Activated CD4-positive, alpha-beta T cell treated with anti-CD3 and anti-CD28 coated beads for 1 hour (primary cell): ENCODE measurements at regions not wholly inside any gene's neighbourhood (a gene's known extent, or its start where the extent isn't known, plus 50 kb on each side); places are given as distances from the start of the nearest gene placed in this dataset.
A peak's percentile ranks its signal among the peaks of the same experiment; 100 is the strongest.

Experiments used
- DNase-seq: peaks from one replicate; pipeline ENCODE4 v3.0.0-alpha.2; 2020

DNA sequence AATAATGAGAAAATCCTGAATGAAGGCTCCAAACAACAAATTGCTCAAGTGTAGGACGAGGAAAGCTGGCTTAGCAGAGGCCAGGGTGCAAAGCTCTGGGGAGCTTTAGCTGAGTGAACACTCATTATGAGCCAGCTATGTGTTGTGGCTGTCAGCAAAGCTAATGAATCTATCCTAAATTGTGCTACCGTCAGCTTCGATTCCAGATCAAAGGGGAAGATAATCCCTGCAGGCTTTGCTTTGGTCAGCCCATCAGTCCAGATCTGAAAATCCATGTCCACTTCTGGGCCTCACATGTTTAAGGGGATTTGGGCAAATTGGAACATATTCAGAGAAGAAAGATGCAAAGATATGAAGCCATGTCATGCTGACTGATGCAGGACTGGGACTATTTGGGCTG, 180.9 kb upstream of the ZBED5 start:
- no peak for DNase-seq

DNA sequence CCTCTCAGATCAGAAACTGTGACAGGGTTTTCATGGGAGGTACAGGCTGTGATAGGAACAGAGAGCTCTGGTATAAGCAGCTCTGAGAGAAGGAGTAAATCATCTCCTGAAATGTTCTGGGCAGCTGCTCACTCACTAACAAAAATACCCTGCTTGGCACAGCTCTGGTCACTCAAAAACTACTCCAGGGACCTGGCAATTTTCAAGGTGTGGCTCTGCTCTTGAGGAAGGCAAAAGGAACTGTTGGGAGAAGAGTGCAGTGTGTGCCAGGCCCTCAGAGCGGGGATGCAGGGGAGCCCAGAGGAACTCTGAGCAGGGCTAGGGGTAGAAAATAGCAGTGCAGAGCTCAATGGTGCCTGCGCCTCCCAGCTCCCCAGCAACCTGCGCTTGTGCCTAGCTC, 180.5 kb upstream of the ZBED5 start:
- no peak for DNase-seq

DNA sequence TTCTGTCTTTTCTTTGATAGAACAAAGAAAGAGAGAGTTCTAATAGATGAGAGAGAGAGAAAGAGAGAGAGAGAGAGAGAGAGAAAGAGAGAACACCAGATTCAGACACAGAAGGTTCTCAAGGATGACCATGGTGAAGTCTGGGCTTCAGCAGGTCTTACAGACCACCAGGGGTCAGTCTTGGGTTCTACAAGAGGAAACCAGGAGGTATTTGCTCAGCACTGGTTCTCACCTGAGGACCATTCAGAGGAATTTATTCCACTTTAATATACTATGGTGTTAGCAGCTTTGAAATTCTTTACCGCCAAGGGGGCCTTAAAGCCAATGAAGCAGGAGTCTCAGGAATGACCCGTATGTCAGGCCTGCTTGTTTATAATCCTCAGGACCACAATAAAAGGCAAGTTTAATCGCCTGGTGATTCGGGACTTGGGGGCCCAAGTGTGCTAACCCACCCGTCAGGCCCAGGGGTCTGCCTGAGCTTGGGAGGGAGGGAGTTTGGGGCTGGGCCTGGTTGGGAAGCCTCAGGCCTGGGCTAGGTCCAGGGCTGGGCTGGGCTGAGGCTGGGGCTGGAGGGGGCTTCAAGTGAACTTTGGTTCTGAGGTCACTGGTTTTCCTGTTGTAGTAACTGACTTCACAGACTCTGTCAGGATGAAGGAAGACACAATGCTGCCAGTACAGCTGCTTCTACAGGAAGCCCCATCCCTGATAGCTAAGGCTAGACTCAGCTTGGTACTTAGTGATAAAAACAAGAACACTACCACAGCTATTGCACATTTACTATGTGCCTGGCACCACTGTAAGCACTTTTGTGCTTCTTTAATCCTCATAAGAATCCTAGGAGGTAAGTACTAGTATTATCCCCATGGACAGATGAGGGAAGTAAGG, 179.2 kb upstream of the ZBED5 start:
- DNase-seq: no peak

DNA sequence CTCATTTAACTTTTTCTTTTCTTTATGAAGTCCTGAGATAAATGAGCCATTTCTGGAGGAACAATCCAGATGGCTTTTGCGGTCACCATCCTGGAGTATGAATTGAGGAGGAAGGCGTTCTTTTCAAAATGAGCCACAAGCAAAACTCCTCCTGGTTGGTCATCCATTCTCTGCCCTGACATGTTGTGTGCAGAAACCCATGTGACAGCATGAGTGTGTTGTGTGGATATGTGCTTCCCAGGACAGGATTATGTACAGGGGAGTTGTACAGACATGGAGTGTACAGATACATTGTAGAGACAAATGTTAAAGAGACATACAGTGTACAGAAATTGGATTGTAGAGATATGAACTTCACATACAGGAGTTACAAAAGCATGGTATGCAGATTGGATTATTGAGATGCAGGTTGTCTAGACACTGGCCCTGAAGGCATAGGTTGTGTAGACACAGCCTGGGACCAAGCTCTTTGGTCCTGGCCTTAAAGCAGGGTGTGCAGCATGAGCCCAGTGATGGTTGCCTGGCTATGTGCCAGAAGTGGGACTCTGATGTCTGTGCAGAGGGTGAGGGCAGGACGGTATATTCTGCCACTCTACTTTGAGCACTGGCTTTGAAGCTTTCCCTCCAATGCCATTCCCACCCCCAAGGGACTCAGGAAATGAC, 178.5 kb upstream of the ZBED5 start:
- DNase-seq: no peak

DNA sequence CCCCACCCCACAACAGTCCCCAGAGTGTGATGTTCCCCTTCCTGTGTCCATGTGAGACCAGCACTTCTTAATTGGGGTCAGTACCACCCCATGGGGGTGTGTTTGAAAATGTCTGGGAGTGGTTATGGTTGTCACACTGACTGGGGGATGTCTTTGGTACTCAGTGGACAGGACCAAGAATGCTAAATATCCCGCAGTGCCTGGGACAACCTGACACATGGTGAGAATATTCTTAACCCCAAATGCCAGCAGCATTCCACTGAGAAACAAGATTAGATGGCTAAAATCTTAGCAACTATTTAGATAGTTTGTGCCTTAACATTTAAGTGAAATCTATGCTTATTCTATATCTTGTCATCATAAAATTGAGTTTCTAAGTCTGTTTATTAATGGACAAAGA, 177.5 kb upstream of the ZBED5 start:
- no peak for DNase-seq

DNA sequence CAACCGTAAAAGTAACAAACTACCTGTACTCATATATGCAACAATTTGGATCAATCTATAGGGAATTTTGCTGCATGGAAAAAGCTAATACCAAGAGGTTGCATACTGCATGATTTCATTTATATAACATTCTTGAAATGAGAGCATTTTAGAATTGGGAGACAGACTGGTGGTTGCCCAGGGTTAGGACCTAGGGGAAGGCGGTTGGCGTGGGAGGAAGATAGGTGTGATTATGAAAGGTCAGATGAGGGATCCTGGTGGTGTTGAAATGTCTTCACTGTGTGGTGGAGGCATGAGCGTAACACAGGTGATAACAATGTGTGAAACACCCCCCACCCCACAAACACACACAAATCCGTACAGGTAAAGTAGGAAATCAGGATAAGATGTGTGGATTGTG, 176.6 kb upstream of the ZBED5 start:
- no peak for DNase-seq

DNA sequence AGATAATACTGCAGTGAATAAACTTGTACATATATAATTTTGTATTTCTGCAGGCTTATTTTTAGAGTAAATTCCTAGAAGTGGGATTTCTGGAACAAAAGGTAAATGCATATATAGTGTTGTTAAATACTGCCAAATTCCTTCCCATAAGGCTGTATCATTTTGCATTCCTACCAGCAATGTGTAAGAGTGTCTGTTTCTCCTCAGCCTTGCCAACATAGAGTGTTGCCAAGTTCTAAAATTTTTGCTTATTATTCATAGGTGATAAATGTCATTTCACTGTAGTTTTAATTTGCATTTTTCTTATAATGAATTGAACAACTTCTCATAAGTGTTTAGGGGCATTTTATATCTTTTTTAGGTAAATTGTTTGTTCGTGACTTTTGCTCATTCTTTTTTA, 174.2 kb upstream of the ZBED5 start:
- no peak for DNase-seq

DNA sequence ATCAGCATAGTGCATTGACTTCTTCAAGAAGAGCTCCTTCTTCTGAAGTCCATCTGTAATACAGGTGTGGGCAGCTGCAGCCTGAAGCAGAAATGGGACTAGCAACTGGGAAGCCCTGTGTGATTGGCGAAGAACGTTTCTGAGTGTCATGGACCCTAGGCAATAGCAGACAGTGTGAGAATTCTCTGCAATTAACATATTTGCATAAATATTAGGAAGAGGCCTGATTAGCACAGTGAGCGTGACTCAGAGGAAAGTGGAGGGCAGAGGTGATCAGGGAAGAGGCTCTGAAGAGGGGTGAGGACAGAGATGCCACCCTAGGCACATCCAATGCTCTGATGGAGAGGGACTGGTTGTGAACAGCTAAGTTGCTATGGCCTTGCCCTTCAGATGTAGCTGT, 171.2 kb upstream of the ZBED5 start:
- no peak for DNase-seq

DNA sequence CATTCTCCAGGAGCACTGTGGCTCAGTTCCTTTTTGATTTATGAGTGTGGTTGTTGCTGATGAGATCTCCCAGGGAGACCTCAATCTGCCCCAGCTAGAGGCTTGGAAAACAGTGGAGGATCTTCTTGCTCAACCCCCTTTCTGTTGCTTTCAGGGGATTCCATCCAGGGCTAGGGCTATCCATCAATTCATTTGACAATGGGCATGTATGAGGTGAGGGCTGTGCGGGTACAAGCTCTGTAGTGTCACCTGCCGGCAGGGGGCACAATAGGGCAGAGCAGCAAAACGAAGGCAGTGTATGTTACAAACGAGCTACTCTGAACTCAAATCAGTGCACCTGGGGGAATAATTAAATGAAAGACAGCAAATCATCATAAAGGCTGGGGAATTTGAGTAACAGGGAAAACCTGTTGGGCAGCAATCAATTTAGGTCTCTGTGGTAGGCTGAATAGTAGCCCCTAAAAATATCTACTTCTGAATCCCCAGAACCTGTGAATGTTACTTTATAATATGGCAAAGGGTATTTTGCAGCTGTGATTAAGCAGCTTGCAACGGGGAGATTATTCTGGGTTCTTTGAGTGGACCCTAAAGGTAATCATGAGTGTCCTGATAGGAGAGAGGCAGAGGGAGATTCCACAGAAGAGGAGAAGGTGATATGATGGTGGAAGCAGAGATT, 170.3 kb upstream of the ZBED5 start:
- DNase-seq: peak; percentile 65

DNA sequence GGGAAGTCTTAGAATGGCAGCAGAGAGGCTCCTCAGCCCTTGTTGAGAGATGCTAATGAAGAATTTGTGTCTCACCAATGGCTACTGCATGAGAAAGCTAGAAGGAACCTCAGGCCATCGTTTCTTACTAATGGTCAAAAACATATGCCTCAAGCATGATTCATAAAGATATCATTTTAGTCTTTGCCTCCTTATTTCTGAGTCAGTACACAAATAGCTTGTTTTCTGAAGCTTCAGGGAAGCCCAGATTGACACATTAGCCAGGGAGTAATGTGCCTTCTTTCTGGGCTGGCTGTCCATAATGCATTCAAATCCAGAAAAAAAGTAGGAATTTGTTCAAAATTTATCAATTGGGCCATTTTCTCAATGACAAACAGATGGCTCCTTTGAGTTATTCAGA, 169.4 kb upstream of the ZBED5 start:
- DNase-seq: no peak

DNA sequence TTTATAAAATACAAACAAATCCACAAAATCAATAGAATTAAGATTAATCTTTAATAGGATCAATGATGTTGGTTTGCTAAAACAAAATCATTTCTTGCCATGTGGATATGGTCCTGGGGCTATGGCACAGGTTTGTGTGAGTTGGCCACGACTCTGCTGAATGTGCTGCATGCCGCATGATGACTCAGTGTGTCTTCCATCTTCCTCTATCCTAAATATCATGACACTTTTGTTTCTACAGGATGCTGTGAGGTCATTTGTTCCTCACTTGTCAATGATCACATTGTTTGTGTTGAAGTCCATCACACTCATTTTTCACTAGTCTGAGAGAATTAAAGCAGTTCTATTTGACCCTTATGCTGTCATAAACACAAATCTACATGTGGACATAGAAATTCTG, 167.2 kb upstream of the ZBED5 start:
- no peak for DNase-seq

DNA sequence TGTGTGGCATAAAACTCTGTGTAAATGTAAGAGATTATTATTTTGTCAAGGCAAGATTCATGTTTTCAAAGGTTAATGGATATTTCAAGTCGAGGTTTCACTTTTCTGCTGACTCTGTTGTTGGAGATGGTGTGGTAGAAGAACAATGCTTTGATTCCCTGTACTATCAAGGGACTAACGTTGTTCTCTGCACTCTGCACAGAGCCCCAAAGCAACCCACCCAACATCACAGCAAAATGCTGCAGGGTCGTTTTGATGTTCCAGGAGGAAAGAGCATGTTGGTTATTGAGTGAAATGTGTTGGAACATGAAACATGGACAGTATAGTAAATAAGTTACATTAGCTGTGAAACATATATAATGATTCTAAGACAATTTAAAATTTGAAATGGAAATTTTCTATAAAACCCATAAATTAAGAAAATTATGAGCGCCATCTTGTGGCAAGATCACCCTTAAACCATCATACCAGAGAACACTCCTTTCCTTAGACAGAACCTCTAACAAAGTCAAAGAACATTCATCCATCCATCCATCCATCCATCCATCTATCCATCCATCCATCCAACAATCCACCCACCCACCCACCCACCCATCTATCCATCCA, 164.4 kb upstream of the ZBED5 start:
- no peak for DNase-seq

DNA sequence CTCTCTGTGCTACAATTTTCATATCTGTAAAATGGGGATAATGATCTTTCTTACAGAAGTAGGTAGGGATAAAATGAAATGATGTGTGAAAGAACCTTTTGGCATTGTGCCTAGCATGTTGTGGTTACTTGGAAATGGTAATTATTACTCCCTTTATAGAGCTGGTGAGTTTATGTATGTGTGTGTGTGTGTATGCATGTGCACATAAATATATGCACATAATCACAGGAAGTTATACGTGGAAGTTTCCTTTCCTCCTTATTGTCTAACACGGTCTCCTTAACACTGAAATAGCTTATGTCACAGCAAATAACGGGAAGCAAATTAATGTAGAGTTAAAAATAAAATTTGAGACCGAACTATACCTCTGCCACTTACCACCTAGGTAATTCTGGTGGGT, 163.7 kb upstream of the ZBED5 start:
- no peak for DNase-seq

DNA sequence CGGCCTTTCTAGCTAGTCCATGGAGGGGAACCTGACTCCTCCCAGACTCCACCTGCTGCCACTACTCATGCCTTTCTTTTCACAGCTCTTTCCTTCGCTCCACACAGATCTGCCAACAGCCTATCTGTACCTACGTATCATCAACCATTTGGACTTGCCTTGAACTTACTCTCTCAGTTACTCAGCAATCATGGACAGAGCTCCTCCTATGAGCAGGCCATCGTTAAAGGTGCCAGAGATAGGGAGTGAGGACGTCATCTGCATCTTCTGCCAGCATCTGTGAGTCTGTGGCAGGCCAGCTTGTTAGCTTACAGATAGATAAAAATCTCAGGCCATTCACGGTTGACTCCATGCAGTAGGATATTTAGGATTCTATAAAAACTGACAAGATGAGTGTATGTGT, 162.9 kb upstream of the ZBED5 start:
- no peak for DNase-seq

DNA sequence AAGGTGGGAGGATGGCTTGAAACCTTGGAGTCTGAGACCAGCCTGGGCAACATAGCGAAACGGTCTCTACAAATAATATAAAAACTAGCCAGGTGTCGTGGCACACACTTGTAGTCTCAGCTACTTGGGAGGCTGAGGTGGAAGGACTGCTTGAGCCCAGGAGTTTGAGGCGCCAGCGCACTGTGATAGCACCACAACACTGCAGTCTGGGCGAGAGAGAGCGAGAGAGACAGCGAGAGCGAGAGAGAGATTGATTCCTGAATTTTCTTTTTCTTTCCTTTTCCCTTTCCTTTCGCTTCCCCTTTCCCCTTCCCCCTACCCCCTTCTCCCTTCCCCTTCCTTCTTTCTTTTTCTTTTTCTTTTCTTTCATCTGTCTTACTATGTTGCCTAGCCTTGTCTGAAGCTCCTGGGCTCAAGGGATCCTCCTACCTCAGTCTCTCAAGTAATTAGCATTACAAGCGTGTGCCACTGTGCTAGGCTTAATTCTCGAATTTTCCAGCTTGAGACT, 162.4 kb upstream of the ZBED5 start:
- no peak for DNase-seq

DNA sequence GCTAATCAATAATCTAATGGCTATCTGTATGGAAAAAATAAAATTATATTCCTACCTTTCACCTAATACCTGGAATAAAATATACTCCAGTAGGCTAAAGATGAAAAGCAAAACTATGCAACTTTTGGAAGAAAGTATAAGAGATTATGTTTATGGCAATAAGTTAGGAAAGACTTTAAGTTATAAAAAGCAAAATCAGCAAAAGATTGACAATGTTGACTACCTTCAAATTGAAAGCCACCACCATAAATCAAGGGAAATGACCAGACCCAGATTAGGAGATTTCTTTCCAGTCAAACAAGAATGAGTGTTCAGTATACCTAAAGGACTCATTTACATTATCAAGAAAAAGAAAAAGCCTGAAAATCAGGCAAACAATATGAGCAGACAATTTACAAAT, 159.1 kb upstream of the ZBED5 start:
- no peak for DNase-seq

DNA sequence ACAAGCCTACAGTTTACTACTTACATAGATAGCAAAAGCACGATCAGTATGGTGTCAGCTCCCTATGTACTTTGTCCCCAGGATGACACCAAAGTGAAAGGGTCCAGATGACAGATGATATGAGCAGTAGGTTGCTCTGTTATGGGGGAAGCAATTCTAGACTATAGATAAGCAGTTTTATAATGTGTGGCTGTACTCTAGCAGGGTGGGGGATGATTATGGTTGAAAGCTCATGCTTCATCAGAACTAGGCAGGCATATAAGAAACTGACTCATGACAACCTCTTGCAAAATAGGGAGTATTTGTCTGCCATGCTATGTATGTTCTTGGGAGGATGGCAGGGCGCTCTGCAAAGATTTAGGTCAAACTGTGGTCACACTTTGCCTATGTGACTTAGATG, 158.2 kb upstream of the ZBED5 start:
- no peak for DNase-seq

DNA sequence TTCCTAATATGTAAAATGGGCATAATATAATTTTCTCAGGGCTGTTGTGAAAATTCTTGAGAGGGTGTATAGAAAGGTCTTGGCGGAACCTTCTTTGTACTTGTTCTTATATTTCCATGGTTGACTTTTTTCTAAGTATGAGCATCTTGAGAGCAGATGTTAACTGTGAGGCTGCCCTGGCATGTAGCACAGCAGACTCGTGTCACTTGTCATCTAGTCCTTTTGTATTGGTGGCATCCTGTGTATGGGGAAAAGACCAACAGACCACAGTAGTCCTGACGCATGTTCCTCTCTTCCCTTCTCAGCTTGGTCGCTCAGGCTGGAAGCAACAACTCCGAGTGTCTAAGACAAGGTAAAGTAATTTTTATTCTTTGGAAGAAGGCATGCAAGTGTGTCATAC, 153.8 kb upstream of the ZBED5 start:
- DNase-seq: no peak

DNA sequence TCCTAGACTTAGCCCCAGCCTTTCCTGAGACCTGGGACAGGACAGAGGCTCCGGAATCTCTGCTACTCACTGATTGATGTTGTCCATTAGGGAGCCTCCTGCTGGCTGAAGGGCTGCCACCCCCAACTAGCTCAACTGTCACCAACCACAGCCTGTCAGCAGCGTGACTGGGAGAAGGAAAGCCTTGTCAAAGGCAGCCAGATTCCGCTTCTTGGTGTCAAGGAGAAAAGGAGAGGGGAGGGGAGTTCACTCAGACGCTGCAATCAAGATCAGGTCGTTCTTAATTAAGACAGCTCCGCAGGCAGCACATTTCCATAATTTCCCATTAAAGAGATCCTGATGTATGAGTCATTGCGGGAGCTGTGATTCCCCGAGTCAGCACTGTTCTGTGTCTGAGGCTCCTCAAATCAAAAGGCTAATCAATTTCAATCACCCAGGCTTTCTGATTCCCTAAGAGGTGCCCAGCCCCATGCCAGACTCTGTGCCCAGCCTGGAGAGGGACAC, 152.8 kb upstream of the ZBED5 start:
- no peak for DNase-seq

DNA sequence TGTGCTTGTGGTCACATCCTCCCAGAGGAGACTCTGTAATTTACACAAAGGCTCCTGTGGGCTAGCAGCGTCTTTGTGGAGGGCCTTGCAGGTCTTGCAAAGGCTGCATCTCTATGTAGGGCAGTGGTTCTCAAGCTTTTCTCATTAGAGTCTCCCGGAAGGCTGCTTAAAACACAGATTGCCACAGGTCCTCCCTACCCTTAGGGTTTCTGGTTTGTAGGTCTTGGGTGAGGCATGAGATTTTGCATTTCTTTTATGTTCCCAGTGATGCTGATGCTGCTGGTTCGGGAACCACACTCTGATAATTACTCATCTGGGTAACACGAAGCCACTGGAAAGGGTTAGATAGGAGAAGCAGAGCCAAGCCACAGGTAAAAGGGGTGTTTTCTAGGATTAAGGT, 151.3 kb upstream of the ZBED5 start:
- DNase-seq: no peak

DNA sequence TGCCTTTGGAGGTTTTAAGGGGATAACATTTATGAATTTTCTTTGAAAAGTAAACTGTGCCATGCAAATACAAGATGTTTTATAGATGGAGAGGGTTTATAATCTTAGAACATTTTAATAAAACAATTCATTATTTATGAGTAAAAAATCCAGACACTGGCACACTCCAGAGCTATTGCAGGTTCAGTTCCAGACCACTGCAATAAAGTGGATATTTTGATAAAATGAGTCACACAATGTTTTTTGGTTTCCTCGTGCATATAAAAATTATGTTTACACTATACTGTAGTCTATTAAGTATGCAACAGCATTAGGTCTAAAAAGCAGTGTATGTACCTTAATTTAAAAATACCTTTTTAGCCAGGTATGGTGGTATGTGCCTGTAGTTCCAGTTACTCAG, 146.2 kb upstream of the ZBED5 start:
- no peak for DNase-seq

DNA sequence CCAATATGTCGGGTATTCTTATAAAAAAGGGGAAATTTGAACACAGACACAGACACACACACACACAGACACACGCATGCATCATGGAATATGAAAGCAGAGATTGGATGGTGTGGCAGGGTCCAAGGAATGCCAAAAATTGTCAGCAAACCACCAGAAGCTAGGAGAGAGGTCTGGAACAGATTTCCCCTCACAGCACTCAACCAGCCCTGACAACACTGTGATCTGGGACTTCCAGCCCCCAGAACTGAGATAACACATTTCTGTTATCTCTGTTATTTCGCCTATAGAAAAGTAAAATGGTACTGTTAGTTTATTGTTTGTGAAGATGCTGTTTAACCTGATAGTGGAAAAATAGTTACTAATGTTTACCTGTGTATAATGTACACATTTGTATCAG, 145.4 kb upstream of the ZBED5 start:
- DNase-seq: no peak

DNA sequence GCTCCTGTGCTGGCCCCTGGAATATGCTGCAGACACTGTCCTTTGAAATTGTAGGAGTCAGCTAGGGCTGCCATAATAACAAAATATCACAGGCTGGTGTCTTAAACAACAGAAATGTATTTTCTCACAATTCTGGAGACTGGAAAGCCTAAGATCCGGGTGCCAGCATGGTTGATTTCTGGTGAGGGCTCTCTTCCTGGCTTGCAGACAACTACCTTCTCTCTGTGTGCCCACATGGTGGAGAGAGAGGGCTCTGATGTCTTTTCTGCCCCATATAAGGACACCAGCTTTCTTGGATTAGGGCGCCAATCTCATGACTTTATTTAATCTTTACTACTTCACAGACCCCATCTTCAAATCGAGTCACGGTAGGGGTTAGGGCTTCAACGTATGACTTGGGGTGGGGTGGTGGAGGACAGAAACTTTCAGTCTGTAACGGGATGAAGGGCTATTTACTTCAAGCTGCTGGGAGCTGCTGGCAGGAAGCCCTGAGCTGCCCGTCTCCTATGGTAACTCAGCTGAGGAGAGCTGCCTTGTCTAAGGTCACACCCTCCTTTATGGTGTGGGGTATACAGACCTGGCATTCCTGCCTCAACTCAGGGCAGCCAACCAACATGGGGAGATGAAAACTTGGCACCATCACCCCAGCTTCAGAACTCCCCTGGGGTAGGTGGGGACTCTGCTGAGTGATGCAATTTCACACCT, 142.9 kb upstream of the ZBED5 start:
- DNase-seq: no peak
